Tibial nerve (tissue), 4 donors: ENCODE measurements at regions not wholly inside any gene's neighbourhood (a gene's known extent, or its start where the extent isn't known, plus 50 kb on each side); places are given as distances from the start of the nearest gene placed in this dataset.

ENCODE experiments used
- CTCF ChIP-seq, 5 experiments: fragments of 200-600 bp in 3 of 5; fragments of 450-650 bp in 2 of 5; sonication (generic) in 3 of 5; IDR thresholded peaks; one replicate each; pipeline ENCODE4 v1.5.1; 2016 to 2019; ENCODE audit warnings: antibody characterized with exemption in 5 of 5, mild to moderate bottlenecking in 3 of 5, moderate library complexity in 2 of 5
- EP300 ChIP-seq, 2 donors: sonication (generic); formaldehyde crosslinking; IDR thresholded peaks; one replicate each; pipeline ENCODE4 v1.6.1; 2017; ENCODE audit warnings: antibody characterized with exemption in 2 of 2, mild to moderate bottlenecking in 1 of 2
- POLR2A ChIP-seq, 2 donors: fragments of 450-650 bp; IDR thresholded peaks; one replicate each; pipeline ENCODE4 v1.6.1; 2017; ENCODE audit warnings: antibody characterized with exemption in 2 of 2, mild to moderate bottlenecking in 2 of 2, moderate library complexity in 2 of 2

- TF ChIP-seq CTCF (IDR thresholded peaks at IDR 0.05) (no peak), EP300 (IDR thresholded peaks at IDR 0.05) (no peak), POLR2A (IDR thresholded peaks at IDR 0.05) (no peak)
Observed at GRCh38 chrX:120790552-120790951, 85.1 kb downstream of the CT47B1 start.
